ENCODE measurements at regions not wholly inside any gene's neighbourhood (a gene's known extent, or its start where the extent isn't known, plus 50 kb on each side); places are given as distances from the start of the nearest gene placed in this dataset.
"Not testable (repeated sequence)": the region's sequence is repeated elsewhere in the genome, so short reads cannot be mapped to it uniquely, and the experiment has no call there.

- DNase-seq (ENCODE audit: low spot score): no peak
Observed at GRCh38 chr11:115631609-115632008, 127.4 kb upstream of the CADM1 start.

- DNase-seq (ENCODE audit: low spot score): no peak
Observed at GRCh38 chr11:115630214-115630613, 126.0 kb upstream of the CADM1 start.

- DNase-seq (ENCODE audit: low spot score): no peak
Observed at GRCh38 chr11:115629456-115630015, 125.3 kb upstream of the CADM1 start.

GRCh38 chr11:115627666-115628460 is 123.6 kb upstream of the CADM1 start:
- DNase-seq (ENCODE audit: low spot score): no peak

DNA sequence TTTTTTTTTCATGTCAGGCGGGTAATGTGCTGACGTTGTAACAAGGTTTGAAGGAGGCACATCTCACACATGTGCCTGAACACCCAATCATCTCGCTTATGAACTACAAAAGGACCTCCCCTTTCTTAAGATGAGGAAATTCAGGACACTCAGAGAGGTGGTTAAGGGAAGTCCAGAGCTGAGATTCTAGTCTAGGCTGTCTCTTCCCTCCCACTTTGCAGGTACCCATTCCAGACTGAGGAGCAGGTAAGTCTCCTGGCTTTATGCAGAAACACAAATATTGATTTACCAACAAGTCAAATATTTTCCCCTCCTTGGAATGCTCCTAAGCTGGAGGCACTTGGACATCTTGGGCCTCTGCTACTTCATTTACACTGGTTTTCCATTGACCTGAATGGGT is 122.9 kb upstream of the CADM1 start:
- no peak for DNase-seq (ENCODE audit: low spot score)

- DNase-seq (ENCODE audit: low spot score): no peak
Observed at GRCh38 chr11:115626414-115626813, 122.2 kb upstream of the CADM1 start.

DNA sequence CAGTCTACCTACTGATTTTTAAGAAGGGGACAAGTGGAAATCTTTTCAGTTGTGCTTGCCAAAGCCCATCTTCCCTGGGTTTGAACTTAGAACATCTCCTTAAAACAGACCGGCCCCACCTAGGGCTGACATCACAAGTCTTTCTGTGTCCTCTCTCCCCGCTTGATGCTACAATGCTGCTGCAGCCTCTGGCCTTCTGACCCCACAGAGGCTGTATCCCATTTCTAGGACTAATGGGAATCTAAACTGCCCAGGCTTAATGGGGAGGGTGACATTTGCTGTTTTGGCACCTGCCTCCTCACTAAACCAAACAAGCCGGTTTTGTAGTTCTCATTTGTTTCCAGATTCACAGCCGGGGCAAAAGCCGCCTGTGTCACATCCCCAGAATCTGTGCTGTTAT is 121.3 kb upstream of the CADM1 start:
- no peak for DNase-seq (ENCODE audit: low spot score)

DNA sequence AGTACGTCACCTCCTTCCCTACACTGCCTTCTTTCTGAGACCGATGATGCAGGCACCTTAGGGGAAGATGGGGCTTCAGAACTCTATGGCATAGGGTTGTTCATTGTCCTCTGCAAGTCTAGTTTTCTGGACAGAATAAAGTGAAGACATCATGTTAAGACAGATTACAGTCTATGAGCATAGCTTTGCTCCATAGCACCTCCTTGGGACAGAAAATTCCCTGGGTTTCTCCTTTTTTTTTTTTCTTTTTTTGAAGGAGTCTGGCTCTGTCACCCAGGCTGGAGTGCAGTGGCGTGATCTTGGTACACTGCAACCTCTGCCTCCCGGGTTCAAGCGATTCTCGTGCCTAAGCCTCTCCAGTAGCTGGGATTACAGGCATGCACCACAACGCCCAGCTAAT is 119.8 kb upstream of the CADM1 start:
- DNase-seq (ENCODE audit: low spot score): no peak

DNA sequence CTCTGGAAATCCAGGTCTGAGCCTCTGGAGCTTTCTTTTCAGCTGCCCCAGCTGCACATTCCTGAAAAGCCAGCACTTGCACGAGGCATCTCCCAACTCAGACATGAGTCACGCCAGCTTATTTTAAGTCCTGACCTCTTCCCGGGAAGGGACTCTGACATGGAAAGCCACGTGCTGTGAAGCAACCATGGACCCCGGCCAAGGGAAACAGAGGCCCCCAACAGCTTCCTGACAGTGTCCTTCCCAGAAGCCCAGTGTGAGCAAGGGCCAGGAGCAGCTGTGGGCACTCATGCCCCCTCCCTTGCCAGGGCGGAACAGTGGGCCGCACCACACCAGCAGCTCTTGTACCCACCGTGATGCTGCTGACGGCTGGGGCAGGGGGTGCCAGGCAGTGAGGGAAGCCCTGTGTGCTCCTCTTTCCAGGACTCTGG is 118.8 kb upstream of the CADM1 start:
- no peak for DNase-seq (ENCODE audit: low spot score)

GRCh38 chr11:115618428-115618827 is 114.2 kb upstream of the CADM1 start:
- no peak for DNase-seq (ENCODE audit: low spot score)

- no peak for DNase-seq (ENCODE audit: low spot score)
Observed at GRCh38 chr11:115617767-115618166, 113.6 kb upstream of the CADM1 start.

DNA sequence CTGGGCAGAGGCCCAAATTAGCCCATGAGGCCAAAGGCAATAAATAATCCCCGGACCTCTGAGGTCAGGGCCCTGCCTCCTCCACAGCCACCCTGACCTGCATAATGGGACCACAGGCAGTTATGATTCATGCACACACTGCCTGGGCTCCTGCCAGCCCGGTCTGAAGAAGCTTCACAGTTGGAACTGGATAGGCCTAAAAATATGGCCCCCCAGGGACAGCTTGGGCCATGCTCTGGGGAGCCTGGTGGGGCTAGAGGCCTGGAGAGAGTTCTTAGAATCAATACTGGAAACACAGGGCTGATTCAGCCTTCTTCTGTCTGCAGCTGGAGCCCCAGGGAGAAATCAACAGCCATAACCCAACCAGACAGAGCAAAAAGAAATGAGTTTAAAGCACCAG is 112.8 kb upstream of the CADM1 start:
- no peak for DNase-seq (ENCODE audit: low spot score)

- DNase-seq (ENCODE audit: low spot score): no peak
Observed at GRCh38 chr11:115613986-115614632, 109.9 kb upstream of the CADM1 start.

- DNase-seq (ENCODE audit: low spot score): no peak
Observed at GRCh38 chr11:115613004-115613403, 108.8 kb upstream of the CADM1 start.

- DNase-seq (ENCODE audit: low spot score): peak; percentile 5
Observed at GRCh38 chr11:115612046-115612730, 108.0 kb upstream of the CADM1 start.

DNA sequence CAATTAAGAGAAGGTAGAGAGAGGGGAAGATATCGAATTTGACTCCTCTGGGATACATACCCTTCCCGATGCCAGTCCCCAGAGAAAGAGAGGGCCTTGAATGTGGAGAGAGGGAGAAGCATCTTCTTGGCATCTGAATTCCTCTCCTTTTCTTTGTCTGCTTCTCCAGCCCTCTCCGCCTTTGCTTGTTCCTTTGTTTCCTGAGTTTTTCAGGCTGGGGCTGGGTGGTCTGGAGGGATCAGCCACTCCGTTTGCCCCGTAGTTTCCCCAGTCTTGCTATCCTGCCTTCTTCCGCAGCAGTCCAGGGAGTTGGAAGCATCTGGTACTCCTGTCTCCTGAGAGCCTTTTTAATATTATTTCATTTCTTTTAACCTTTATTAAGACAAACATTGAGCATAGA is 107.1 kb upstream of the CADM1 start:
- DNase-seq (ENCODE audit: low spot score): no peak

- DNase-seq (ENCODE audit: low spot score): no peak
Observed at GRCh38 chr11:115610908-115611307, 106.7 kb upstream of the CADM1 start.

- not testable (repeated sequence) for DNase-seq (ENCODE audit: low spot score)
Observed at GRCh38 chr11:115610234-115610633, 106.0 kb upstream of the CADM1 start.

DNA sequence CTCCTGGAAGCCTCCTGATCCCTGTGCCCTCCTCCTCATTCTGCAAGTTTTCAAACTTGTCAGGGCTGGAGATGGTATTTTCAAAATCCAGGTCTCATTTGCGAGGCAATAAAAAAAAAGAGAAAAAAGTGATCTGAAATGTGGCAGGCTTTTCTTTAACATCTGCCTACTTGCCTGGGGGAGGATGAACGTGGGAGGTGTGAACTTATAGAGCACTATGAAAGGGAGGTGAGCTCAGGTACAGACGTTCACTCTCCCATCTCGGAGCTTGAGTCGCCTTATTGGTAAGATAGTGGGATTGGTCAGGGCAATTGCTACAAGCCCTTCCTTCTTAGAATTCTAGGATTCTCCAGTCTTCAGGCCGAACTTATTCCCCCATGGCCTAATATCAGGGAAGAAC is 104.8 kb upstream of the CADM1 start:
- no peak for DNase-seq (ENCODE audit: low spot score)

DNA sequence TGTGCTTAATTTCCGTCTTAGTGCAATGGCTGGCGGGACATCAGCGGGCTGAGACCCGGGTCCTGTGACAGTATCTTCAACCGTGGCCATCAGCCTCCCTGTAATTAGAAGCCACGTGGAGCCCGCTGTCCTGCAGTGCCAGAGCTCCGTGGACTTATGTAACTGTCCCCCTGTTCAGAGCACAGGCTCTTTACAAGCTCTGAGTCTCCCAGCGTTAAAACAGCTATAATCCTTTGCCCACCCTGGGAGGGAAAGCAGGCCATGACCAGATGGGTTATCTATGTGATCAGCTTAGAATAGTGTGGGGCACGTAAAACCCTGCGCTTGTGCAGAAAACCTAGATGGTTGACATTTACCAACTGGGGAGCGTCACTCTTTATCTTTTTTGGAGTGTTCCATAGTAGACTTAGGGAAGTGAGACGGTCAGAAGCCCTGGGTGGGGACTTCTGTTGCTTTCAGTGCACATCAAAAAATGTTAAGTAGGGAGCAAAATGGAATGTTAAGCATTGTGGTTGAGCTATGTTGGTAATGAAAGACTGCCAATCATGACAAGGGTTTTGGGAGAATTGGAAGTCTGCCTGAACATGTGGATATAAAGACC is 103.5 kb upstream of the CADM1 start:
- peak; percentile 8 for DNase-seq (ENCODE audit: low spot score)

GRCh38 chr11:115606498-115607220 is 102.4 kb upstream of the CADM1 start:
- DNase-seq (ENCODE audit: low spot score): no peak

All from Ammon's horn (tissue), 1 donor.